Neural cell (in vitro differentiated cells): ENCODE measurements at regions not wholly inside any gene's neighbourhood (a gene's known extent, or its start where the extent isn't known, plus 50 kb on each side); places are given as distances from the start of the nearest gene placed in this dataset.

Experiments used
- H2AFZ ChIP-seq: fragments of 200-600, 300-800 bp; sonication (generic), shearing (Covaris generic); 2 replicates; pipeline ENCODE4 v1.6.0; 2014; ENCODE audit warnings: low read depth, mild to moderate bottlenecking, antibody characterized with exemption, low read length, moderate library complexity
- H3F3A ChIP-seq: fragments of 200-600 bp; shearing (Covaris generic); 2 replicates; pipeline ENCODE4 v1.6.1; 2016; ENCODE audit warnings: mild to moderate bottlenecking, moderate library complexity, mixed read lengths, antibody characterized with exemption, low read length; ENCODE audit not compliant: insufficient read depth, poor library complexity, severe bottlenecking
- H3K27ac ChIP-seq: fragments of 200-600, 300-800 bp; sonication (generic), shearing (Covaris generic); 2 replicates; pipeline ENCODE4 v1.5.1; 2014; ENCODE audit warnings: mild to moderate bottlenecking, low read length, moderate library complexity
- H3K27me3 ChIP-seq: fragments of 300-800, 200-600 bp; sonication (generic), shearing (Covaris generic); 2 replicates; pipeline ENCODE4 v1.6.0; 2014; ENCODE audit warnings: mild to moderate bottlenecking, low read depth, low read length, moderate library complexity; ENCODE audit not compliant: insufficient read depth
- H3K36me3 ChIP-seq: fragments of 300-800, 200-600 bp; sonication (generic), shearing (Covaris generic); 2 replicates; pipeline ENCODE4 v1.5.1; 2014; ENCODE audit warnings: mild to moderate bottlenecking, antibody characterized with exemption, low read length, moderate library complexity; ENCODE audit not compliant: insufficient read depth
- H3K4me2 ChIP-seq: fragments of 300-800, 200-600 bp; sonication (generic), shearing (Covaris generic); 2 replicates; pipeline ENCODE4 v1.6.0; 2014; ENCODE audit warnings: mild to moderate bottlenecking, low read length
- H3K4me3 ChIP-seq: fragments of 300-800, 200-600 bp; sonication (generic), shearing (Covaris generic); 2 replicates; pipeline ENCODE4 v1.5.1; 2014; ENCODE audit warnings: mild to moderate bottlenecking, low read length, moderate library complexity
- H3K79me2 ChIP-seq: fragments of 200-600 bp; shearing (Covaris generic); replicated peaks from 2 replicates; pipeline ENCODE4 v1.6.0; 2014; ENCODE audit warnings: mild to moderate bottlenecking, low read length, moderate library complexity; ENCODE audit not compliant: insufficient read depth
- H3K9ac ChIP-seq: fragments of 300-800, 200-600 bp; sonication (generic), shearing (Covaris generic); 2 replicates; pipeline ENCODE4 v1.6.1; 2016; ENCODE audit warnings: mild to moderate bottlenecking, low read length, mixed read lengths
- H3K9me2 ChIP-seq: fragments of 200-600 bp; shearing (Covaris generic); 2 replicates; pipeline ENCODE4 v1.6.1; 2016; ENCODE audit warnings: mild to moderate bottlenecking, low read length, mixed read lengths; ENCODE audit not compliant: insufficient read depth
- H3K9me3 ChIP-seq: fragments of 200-600, 300-800 bp; sonication (generic), shearing (Covaris generic); 2 replicates; pipeline ENCODE4 v1.6.1; 2016; ENCODE audit warnings: mild to moderate bottlenecking, mixed run types, low read length, moderate library complexity, mixed read lengths
- H4K20me1 ChIP-seq: fragments of 200-600 bp; shearing (Covaris generic); 2 replicates; pipeline ENCODE4 v1.6.1; 2016; ENCODE audit warnings: mild to moderate bottlenecking, mixed run types; ENCODE audit not compliant: insufficient read depth
- CTCF ChIP-seq: fragments of 450-650 bp; IDR thresholded peaks from 2 replicates; pipeline ENCODE4 v1.5.1; 2014; ENCODE audit warnings: antibody characterized with exemption, mild to moderate bottlenecking, moderate library complexity; ENCODE audit not compliant: poor library complexity, severe bottlenecking
- EP300 ChIP-seq: fragments of 450-650 bp; conservative IDR thresholded peaks from 2 replicates; pipeline ENCODE4 v1.6.1; 2014; ENCODE audit warnings: antibody characterized with exemption, mild to moderate bottlenecking, moderate library complexity; ENCODE audit not compliant: poor library complexity, severe bottlenecking
- EZH2 ChIP-seq: fragments of 200-600, 300-800 bp; shearing (Covaris generic), sonication (generic); IDR thresholded peaks from 2 replicates; pipeline ENCODE4 v1.6.1; 2014; ENCODE audit warnings: antibody characterized with exemption, low read length, borderline replicate concordance, mild to moderate bottlenecking; ENCODE audit not compliant: insufficient read depth, poor library complexity, severe bottlenecking
- MXI1 ChIP-seq: fragments of 450-650 bp; conservative IDR thresholded peaks from 2 replicates; pipeline ENCODE4 v1.6.1; 2014; ENCODE audit warnings: antibody characterized with exemption, mild to moderate bottlenecking; ENCODE audit not compliant: poor library complexity, severe bottlenecking
- POLR2AphosphoS5 ChIP-seq: IDR thresholded peaks from 2 replicates; pipeline ENCODE4 v1.6.1; 2012
- RAD21 ChIP-seq: fragments of 450-650 bp; conservative IDR thresholded peaks from 2 replicates; pipeline ENCODE4 v1.6.1; 2014; ENCODE audit warnings: antibody characterized with exemption, mild to moderate bottlenecking, moderate library complexity
- REST ChIP-seq: IDR thresholded peaks from 2 replicates; pipeline ENCODE4 v1.6.1; 2012; ENCODE audit warnings: borderline replicate concordance
- SMC3 ChIP-seq: fragments of 450-650 bp; conservative IDR thresholded peaks from 2 replicates; pipeline ENCODE4 v1.6.1; 2014; ENCODE audit warnings: antibody characterized with exemption, mild to moderate bottlenecking, moderate library complexity; ENCODE audit not compliant: poor library complexity
- TAF1 ChIP-seq: IDR thresholded peaks from 2 replicates; pipeline ENCODE4 v1.6.1; 2012; ENCODE audit warnings: low read depth

- no peak overlapping the region for H2AFZ ChIP-seq
- no peaks in the 10 kb centered on the region for H3K9me2 ChIP-seq
- no peak overlapping the region for H3K4me3 ChIP-seq
- no peaks in the 10 kb centered on the region for H3K9me3 ChIP-seq
- no peaks in the 10 kb centered on the region for H3K27me3 ChIP-seq
- no peak overlapping the region for H3K9ac ChIP-seq
- H3K4me2 ChIP-seq: no peak overlapping the region
- no peak overlapping the region for H3K27ac ChIP-seq
- no peaks in the 10 kb centered on the region for H3K36me3 ChIP-seq
- H3K79me2 ChIP-seq: no peaks in the 10 kb centered on the region
- no peaks in the 10 kb centered on the region for H3F3A ChIP-seq
- no peak for TF ChIP-seq POLR2AphosphoS5
- TF ChIP-seq MXI1: no peak
- no peak for TF ChIP-seq TAF1
- TF ChIP-seq EZH2: no peak
- no peak for TF ChIP-seq EP300
- no peak for TF ChIP-seq RAD21
- TF ChIP-seq REST: no peak
- no peak for TF ChIP-seq CTCF
- no peak for TF ChIP-seq SMC3
- no peaks in the 10 kb centered on the region for H4K20me1 ChIP-seq
Observed at GRCh38 chr2:84309281-84309680, 149.8 kb downstream of the SUCLG1 start.

- Histone ChIP-seq H3K4me3 (no peak overlapping the region), H3K9me3 (no peaks in the 10 kb centered on the region)
Observed at GRCh38 chr2:84306361-84306760, 152.7 kb downstream of the SUCLG1 start.

More at GRCh38 chr2:84306361-84306760, 152.7 kb downstream of the SUCLG1 start:
- no peaks in the 10 kb centered on the region for H3K79me2 ChIP-seq
- no peaks in the 10 kb centered on the region for H3F3A ChIP-seq
- H3K9me2 ChIP-seq: no peaks in the 10 kb centered on the region
- H3K27ac ChIP-seq: no peak overlapping the region
- no peak overlapping the region for H2AFZ ChIP-seq
- no peak overlapping the region for H3K9ac ChIP-seq
- no peak for TF ChIP-seq EZH2
- TF ChIP-seq TAF1: no peak
- TF ChIP-seq POLR2AphosphoS5: no peak
- TF ChIP-seq CTCF: no peak
- TF ChIP-seq EP300: no peak
- no peak for TF ChIP-seq MXI1
- no peak for TF ChIP-seq SMC3
- no peak for TF ChIP-seq REST
- TF ChIP-seq RAD21: no peak
- no peak overlapping the region for H3K4me2 ChIP-seq
- no peaks in the 10 kb centered on the region for H4K20me1 ChIP-seq
- no peaks in the 10 kb centered on the region for H3K27me3 ChIP-seq
- no peaks in the 10 kb centered on the region for H3K36me3 ChIP-seq
